Erythroblast (primary cell): ENCODE measurements at regions not wholly inside any gene's neighbourhood (a gene's known extent, or its start where the extent isn't known, plus 50 kb on each side); places are given as distances from the start of the nearest gene placed in this dataset.

ENCODE experiments used
- GATA1 ChIP-seq: IDR thresholded peaks from 2 replicates; pipeline ENCODE4 v1.6.1; 2011; ENCODE audit warnings: low read depth, mild to moderate bottlenecking, control low read depth, low read length, moderate library complexity
- POLR2A ChIP-seq: IDR thresholded peaks from 2 replicates; pipeline ENCODE4 v1.6.1; 2011; ENCODE audit warnings: mild to moderate bottlenecking, low read length

DNA sequence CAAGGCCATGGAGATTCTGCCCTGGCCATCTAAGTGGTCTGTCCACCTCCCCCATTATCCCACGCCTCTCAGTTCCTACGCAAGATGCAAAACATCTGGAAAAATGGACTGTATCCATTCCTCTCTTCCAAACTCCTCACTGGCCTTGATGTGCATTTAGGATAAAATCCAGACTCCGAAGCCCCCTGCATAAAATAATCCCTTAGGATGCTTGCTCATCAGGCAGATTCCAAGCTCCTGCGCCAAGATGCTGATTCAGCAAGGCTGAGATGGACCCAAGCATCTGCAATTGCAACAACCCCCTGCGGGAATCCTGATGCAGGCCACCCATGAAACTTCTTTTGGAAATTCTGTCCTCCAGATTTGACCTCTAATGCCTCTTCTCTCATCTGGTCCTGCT, 81.6 kb downstream of the SPRING1 start:
- TF ChIP-seq POLR2A (no peak), GATA1 (no peak)
